OCI-LY1 (cell line): ENCODE measurements at regions not wholly inside any gene's neighbourhood (a gene's known extent, or its start where the extent isn't known, plus 50 kb on each side); places are given as distances from the start of the nearest gene placed in this dataset.

ENCODE experiments used
- H2AFZ ChIP-seq: fragments of 200-600 bp; sonication (generic), shearing (Covaris generic); 2 replicates; pipeline ENCODE4 v1.6.0; 2014; ENCODE audit warnings: antibody characterized with exemption, mild to moderate bottlenecking, low read length
- H3F3A ChIP-seq: fragments of 200-600 bp; sonication (generic), shearing (Covaris generic); 2 replicates; pipeline ENCODE4 v1.6.0; 2014; ENCODE audit warnings: mild to moderate bottlenecking, antibody characterized with exemption, low read length, moderate library complexity; ENCODE audit not compliant: insufficient read depth
- H3K27ac ChIP-seq: fragments of 200-600 bp; sonication (generic); 2 replicates; pipeline ENCODE4 v1.5.1; 2014; ENCODE audit warnings: low read length, mixed run types, mild to moderate bottlenecking, low read depth; ENCODE audit not compliant: poor library complexity, severe bottlenecking
- H3K27me3 ChIP-seq: fragments of 200-600 bp; sonication (generic); 2 replicates; pipeline ENCODE4 v1.6.0; 2014; ENCODE audit warnings: antibody characterized with exemption, mild to moderate bottlenecking, low read length, moderate library complexity; ENCODE audit not compliant: insufficient read depth
- H3K36me3 ChIP-seq: fragments of 200-600 bp; sonication (generic); 2 replicates; pipeline ENCODE4 v1.6.1; 2014; ENCODE audit warnings: mild to moderate bottlenecking, antibody characterized with exemption, low read length, moderate library complexity, mixed read lengths; ENCODE audit not compliant: insufficient read depth
- H3K4me1 ChIP-seq: fragments of 200-600 bp; sonication (generic); 2 replicates; pipeline ENCODE4 v1.5.1; 2014; ENCODE audit warnings: mild to moderate bottlenecking, low read length, moderate library complexity; ENCODE audit not compliant: insufficient read depth, severe bottlenecking
- H3K4me2 ChIP-seq: fragments of 200-600 bp; sonication (generic), shearing (Covaris generic); 2 replicates; pipeline ENCODE4 v1.6.1; 2014; ENCODE audit warnings: low read length
- H3K4me3 ChIP-seq: fragments of 200-600 bp; sonication (generic); 2 replicates; pipeline ENCODE4 v1.5.1; 2014; ENCODE audit warnings: low read length, low read depth, mild to moderate bottlenecking, mixed read lengths; ENCODE audit not compliant: poor library complexity, severe bottlenecking
- H3K79me2 ChIP-seq: fragments of 200-600 bp; shearing (Covaris generic); 2 replicates; pipeline ENCODE4 v1.6.1; 2016; ENCODE audit warnings: mixed run types, low read length, mixed read lengths; ENCODE audit not compliant: insufficient read depth
- H3K9ac ChIP-seq: fragments of 200-600 bp; sonication (generic), shearing (Covaris generic); 2 replicates; pipeline ENCODE4 v1.6.1; 2014; ENCODE audit warnings: mild to moderate bottlenecking, low read length, mixed read lengths
- H3K9me2 ChIP-seq: fragments of 200-600 bp; sonication (generic), shearing (Covaris generic); 2 replicates; pipeline ENCODE4 v1.6.1; 2014; ENCODE audit warnings: low read depth, mild to moderate bottlenecking, low read length, mixed read lengths
- H3K9me3 ChIP-seq: fragments of 200-600 bp; shearing (Covaris generic); 2 replicates; pipeline ENCODE4 v1.6.1; 2014; ENCODE audit warnings: low read length, mixed read lengths
- H4K20me1 ChIP-seq: fragments of 200-600 bp; sonication (generic), shearing (Covaris generic); 2 replicates; pipeline ENCODE4 v1.6.0; 2016; ENCODE audit warnings: mild to moderate bottlenecking, low read length; ENCODE audit not compliant: insufficient read depth
- EZH2 ChIP-seq: fragments of 200-600 bp; sonication (generic), shearing (Covaris generic); IDR thresholded peaks from 2 replicates; pipeline ENCODE4 v1.8.0; 2017; ENCODE audit warnings: borderline replicate concordance, mixed run types, mild to moderate bottlenecking, antibody characterized with exemption, low read length, moderate library complexity, mixed read lengths
- TF ChIP-seq, protein P1 (sequence below): fragments of 200-600 bp; sonication (generic), shearing (Covaris generic); IDR thresholded peaks from 2 replicates; pipeline ENCODE4 v1.5.1; 2017; ENCODE audit warnings: mild to moderate bottlenecking, antibody characterized with exemption, low read length, moderate library complexity, mixed read lengths

DNA sequence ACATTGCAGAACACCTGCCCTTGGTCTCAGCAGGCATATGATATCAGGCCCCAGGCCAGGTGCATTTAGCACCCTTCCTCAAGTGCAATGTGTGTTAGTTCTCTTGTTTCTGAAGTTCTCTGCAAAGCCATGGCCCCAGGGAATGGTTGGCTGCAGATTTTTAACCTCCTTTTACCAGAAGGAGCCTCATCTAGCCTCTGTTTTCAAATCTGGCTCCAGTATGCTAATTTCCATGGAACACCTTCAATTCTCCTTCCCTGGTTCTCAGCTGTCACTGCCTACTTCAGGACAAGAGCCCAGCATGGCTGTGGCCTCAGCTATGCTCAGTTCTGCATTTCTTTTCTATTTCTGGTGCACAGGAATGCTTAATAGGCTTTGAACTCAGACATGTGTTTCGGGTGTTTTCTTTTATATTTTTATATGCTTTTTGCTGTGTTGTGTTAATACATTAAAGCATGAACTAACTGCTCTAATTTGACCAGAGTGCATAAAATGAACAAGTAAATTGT lies 51.6 kb upstream of the OGFRL1 start:
- Histone ChIP-seq H3K4me1 (no peaks in the 10 kb centered on the region), H3K4me3 (no peak overlapping the region), H3F3A (no peaks in the 10 kb centered on the region), H3K36me3 (no peaks in the 10 kb centered on the region), H3K9me2 (no peaks in the 10 kb centered on the region), H3K79me2 (no peaks in the 10 kb centered on the region), H3K9me3 (no peaks in the 10 kb centered on the region), H4K20me1 (no peaks in the 10 kb centered on the region), H3K4me2 (no peak overlapping the region), H3K27ac (no peak overlapping the region), H3K9ac (no peak overlapping the region), H2AFZ (no peak overlapping the region), H3K27me3 (no peaks in the 10 kb centered on the region)
- no peak for TF ChIP-seq EZH2
- TF ChIP-seq, protein P1, sequence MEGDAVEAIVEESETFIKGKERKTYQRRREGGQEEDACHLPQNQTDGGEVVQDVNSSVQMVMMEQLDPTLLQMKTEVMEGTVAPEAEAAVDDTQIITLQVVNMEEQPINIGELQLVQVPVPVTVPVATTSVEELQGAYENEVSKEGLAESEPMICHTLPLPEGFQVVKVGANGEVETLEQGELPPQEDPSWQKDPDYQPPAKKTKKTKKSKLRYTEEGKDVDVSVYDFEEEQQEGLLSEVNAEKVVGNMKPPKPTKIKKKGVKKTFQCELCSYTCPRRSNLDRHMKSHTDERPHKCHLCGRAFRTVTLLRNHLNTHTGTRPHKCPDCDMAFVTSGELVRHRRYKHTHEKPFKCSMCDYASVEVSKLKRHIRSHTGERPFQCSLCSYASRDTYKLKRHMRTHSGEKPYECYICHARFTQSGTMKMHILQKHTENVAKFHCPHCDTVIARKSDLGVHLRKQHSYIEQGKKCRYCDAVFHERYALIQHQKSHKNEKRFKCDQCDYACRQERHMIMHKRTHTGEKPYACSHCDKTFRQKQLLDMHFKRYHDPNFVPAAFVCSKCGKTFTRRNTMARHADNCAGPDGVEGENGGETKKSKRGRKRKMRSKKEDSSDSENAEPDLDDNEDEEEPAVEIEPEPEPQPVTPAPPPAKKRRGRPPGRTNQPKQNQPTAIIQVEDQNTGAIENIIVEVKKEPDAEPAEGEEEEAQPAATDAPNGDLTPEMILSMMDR, result no peak

DNA sequence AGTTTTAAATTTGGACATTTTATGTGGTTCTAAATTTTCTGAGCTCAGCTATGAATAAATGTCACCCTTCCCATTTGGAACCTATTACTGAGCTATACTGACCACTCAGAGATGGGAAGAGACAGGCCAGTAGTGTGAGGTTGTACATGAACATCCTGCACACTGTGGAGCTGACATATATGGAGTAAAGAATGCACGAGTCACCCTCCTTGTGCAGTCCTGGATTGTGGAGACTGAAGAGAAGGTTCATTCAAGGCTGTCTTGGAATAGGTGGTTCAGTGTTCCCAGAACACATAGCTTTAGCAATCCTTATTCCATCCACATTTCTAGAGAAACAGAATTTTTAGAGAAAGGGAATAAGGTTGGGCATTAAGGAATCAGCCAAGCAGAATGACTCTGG lies 50.3 kb upstream of the OGFRL1 start:
- Histone ChIP-seq H3K4me1 (no peaks in the 10 kb centered on the region), H3K4me2 (no peak overlapping the region), H3F3A (no peaks in the 10 kb centered on the region), H3K4me3 (no peak overlapping the region), H3K27ac (no peak overlapping the region), H4K20me1 (no peaks in the 10 kb centered on the region), H3K36me3 (no peaks in the 10 kb centered on the region), H3K9ac (no peak overlapping the region), H3K9me3 (no peaks in the 10 kb centered on the region), H3K27me3 (no peaks in the 10 kb centered on the region), H3K79me2 (no peaks in the 10 kb centered on the region), H2AFZ (no peak overlapping the region), H3K9me2 (no peaks in the 10 kb centered on the region)
- TF ChIP-seq, protein P1, result no peak
- no peak for TF ChIP-seq EZH2
